ENCODE measurements at regions not wholly inside any gene's neighbourhood (a gene's known extent, or its start where the extent isn't known, plus 50 kb on each side); places are given as distances from the start of the nearest gene placed in this dataset.

DNA sequence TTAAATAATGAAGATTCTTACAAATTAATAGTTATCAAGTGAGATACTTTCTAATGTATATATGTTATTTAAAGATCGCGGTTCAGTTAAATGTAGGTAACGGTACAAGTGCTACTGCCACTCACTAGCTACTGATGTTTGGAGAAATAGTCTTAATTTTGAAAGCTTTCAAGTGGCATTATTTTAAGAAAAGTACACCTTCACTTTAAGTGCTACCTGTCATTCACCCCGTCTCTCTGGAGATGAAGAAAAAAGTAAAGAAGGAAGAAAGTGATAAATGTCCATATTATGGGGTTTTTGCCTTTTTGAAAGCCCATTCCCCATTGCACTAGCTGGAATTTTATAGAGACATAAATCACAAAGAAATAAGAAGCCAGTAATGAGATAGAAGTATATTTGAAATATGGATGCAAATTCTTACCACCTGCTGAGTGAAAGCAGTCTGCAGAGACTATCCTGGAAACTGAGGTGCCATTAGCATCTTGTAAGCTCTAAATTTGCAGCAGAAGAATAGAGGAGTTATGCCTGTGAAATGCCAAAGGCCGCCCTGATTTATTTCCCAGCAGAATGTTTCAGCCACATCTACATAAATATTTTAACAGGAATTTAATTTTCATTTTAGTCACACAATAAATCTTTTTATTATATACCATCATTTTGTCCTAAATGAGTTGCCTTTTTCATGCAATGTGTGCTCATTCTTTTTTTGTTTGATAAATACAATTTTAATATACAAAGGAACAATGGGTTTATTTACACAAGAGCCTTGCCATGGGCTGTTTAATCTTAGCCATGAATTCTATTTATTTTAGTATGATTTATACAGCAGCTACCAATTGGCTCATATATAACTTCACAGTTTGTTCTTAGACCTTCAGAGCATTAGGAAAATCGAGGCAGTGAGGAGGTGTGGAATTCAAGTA is 489.9 kb upstream of the RAG2 start:
- Mint-ChIP-seq H3K36me3 (ENCODE audit: low read depth) (no peaks in the 10 kb centered on the region), H3K4me1 (ENCODE audit: low read depth) (no peaks in the 10 kb centered on the region), H3K27me3 (ENCODE audit: low read depth) (peaks cover 11% of the 10 kb centered on the region), H3K27ac (ENCODE audit: unreplicated experiment) (no peak overlapping the region), H3K4me3 (ENCODE audit: unreplicated experiment) (no peak overlapping the region), H3K9me3 (ENCODE audit: low read depth) (no peaks in the 10 kb centered on the region)
- no peak for DNase-seq (ENCODE audit: low spot score)
- no peak for TF ChIP-seq CTCF (IDR thresholded peaks at IDR 0.05)

DNA sequence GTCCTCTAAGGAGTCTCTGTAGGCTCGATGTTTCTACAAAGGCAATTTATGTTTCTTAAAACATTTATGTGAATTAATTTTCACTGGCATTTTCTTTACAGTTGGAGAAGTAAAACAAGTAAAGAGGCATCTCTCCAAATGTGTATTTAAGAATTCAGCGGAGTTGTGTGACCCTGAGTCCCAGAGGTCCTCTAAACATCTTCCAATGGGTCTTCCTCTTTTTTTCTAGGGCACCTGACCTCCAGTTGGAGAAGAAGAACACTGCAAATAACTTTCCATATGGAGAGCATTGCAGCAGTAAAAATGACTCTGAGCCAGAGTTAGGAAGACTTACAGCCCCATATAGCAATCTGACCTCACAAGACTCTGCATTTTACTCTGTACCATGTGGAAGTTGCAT is 480.5 kb upstream of the RAG2 start:
- Mint-ChIP-seq H3K27me3 (ENCODE audit: low read depth) (peaks cover 4% of the 10 kb centered on the region), H3K36me3 (ENCODE audit: low read depth) (no peaks in the 10 kb centered on the region), H3K4me1 (ENCODE audit: low read depth) (no peaks in the 10 kb centered on the region), H3K4me3 (ENCODE audit: unreplicated experiment) (no peak overlapping the region), H3K9me3 (ENCODE audit: low read depth) (no peaks in the 10 kb centered on the region), H3K27ac (ENCODE audit: unreplicated experiment) (no peak overlapping the region)
- no peak for TF ChIP-seq CTCF (IDR thresholded peaks at IDR 0.05)
- no peak for DNase-seq (ENCODE audit: low spot score)

DNA sequence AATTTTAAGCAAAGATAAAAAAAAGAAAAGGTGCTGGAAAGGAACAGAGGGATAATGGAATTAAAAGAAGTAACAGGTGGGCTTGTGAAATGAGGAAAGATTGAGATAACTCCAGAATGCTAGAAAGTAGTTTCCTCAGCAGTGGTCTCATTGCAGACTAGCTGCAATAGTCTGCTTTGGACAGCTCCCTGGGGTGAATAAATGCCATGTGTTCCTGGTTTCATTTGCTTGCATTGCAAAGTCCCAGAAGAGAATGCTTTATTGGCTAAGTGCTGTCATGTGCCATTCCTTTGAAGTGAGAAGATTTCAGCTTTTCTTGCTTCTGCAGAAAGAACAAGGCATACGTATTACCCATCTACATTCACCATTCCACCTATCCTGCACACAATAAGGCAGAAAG is 478.8 kb upstream of the RAG2 start:
- H3K4me1 Mint-ChIP-seq (ENCODE audit: low read depth) = no peaks in the 10 kb centered on the region
- DNase-seq (ENCODE audit: low spot score) = no peak
- H3K36me3 Mint-ChIP-seq (ENCODE audit: low read depth) = no peaks in the 10 kb centered on the region
- H3K27ac Mint-ChIP-seq (ENCODE audit: unreplicated experiment) = no peak overlapping the region
- no peaks in the 10 kb centered on the region for H3K9me3 Mint-ChIP-seq (ENCODE audit: low read depth)
- TF ChIP-seq CTCF (IDR thresholded peaks at IDR 0.05) = no peak
- H3K4me3 Mint-ChIP-seq (ENCODE audit: unreplicated experiment) = no peak overlapping the region
- peaks cover 2% of the 10 kb centered on the region for H3K27me3 Mint-ChIP-seq (ENCODE audit: low read depth)

DNA sequence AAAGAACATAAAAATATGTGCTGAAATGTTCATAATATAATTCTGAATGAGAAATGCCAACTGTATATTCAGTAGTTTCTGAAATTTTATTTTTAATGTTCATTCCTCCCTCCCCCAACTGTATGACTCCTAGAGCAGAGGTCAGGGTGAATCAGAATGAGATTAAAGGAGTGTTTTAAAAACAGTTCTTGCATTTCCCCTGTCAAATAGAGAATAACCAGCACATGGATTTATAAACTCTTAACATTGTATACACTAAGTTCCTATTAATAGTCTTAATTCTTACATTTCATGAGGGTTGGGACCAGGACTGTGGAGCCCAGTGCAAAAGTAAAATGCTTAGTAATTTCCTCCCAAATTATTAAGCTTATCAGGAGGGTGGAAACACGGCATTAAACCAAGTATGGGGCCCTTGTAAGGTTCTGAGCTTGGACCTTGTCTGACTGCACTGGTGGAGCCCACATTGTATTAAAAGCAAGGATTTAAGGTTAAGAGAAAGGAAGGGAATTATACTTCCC is 474.6 kb upstream of the RAG2 start:
- no peaks in the 10 kb centered on the region for H3K4me1 Mint-ChIP-seq (ENCODE audit: low read depth)
- DNase-seq (ENCODE audit: low spot score) = no peak

DNA sequence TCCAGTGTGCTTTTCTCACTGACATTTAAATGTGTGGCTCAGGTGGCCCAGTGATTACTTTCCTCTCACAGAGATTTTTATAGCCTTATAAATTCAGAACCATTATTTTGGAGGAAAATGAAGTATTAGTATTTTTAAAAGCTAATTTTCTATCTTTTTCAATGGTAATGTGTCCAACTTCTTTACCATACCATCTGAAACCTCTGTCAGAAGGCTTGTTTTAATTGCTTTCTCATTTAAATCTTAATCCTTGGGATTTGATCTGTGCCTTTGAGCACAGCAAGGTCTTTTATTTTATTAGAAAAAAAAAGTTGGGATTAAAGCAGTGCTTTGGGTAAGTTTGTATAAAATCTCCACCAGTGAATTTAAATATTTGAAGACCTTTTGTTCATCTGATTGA is 452.3 kb upstream of the RAG2 start:
- Mint-ChIP-seq H3K4me3 (ENCODE audit: unreplicated experiment) (no peak overlapping the region), H3K27me3 (ENCODE audit: low read depth) (peaks cover 2% of the 10 kb centered on the region), H3K9me3 (ENCODE audit: low read depth) (no peaks in the 10 kb centered on the region), H3K27ac (ENCODE audit: unreplicated experiment) (no peak overlapping the region), H3K36me3 (ENCODE audit: low read depth) (no peaks in the 10 kb centered on the region), H3K4me1 (ENCODE audit: low read depth) (no peaks in the 10 kb centered on the region)
- DNase-seq (ENCODE audit: low spot score) = no peak
- no peak for TF ChIP-seq CTCF (IDR thresholded peaks at IDR 0.05)

More for the DNA sequence above, 474.6 kb upstream of the RAG2 start:
- no peak for TF ChIP-seq CTCF (IDR thresholded peaks at IDR 0.05)
- Mint-ChIP-seq H3K27me3 (ENCODE audit: low read depth) (no peaks in the 10 kb centered on the region), H3K4me3 (ENCODE audit: unreplicated experiment) (no peak overlapping the region), H3K9me3 (ENCODE audit: low read depth) (no peaks in the 10 kb centered on the region), H3K27ac (ENCODE audit: unreplicated experiment) (no peak overlapping the region), H3K36me3 (ENCODE audit: low read depth) (no peaks in the 10 kb centered on the region)

All from chondrocyte (in vitro differentiated cells).